Transverse colon (tissue), 4 donors: ENCODE measurements at regions not wholly inside any gene's neighbourhood (a gene's known extent, or its start where the extent isn't known, plus 50 kb on each side); places are given as distances from the start of the nearest gene placed in this dataset.

ENCODE experiments used
- DNase-seq: peaks from one replicate; pipeline ENCODE4 v3.0.0-alpha.2; 2019
- H3K27ac ChIP-seq, 4 donors: fragments of 200-600 bp; sonication (generic); 2 replicates each; pipeline ENCODE4 v1.5.1; 2016 to 2018; ENCODE audit warnings: inconsistent platforms in 4 of 4
- H3K27me3 ChIP-seq: fragments of 200-600 bp; sonication (generic); 2 replicates; pipeline ENCODE4 v1.5.1; 2017; ENCODE audit warnings: inconsistent platforms
- H3K36me3 ChIP-seq, 4 donors: fragments of 200-600 bp; sonication (generic); 2 replicates each; pipeline ENCODE4 v1.5.1; 2017 to 2019; ENCODE audit warnings: inconsistent platforms in 4 of 4
- H3K4me1 ChIP-seq, 4 donors: fragments of 200-600 bp; sonication (generic); 2 replicates each; pipeline ENCODE4 v1.5.1; 2017 to 2020; ENCODE audit warnings: inconsistent platforms in 4 of 4
- H3K4me3 ChIP-seq, 4 donors: fragments of 200-600 bp; sonication (generic); 1 replicate in 1 of 4; 2 replicates in 3 of 4; pipeline versions ENCODE4 v1.5.1 to v1.6.1; 2017 to 2019; ENCODE audit warnings: inconsistent platforms in 4 of 4
- H3K9me3 ChIP-seq, 2 donors: fragments of 200-600 bp; sonication (generic); 2 replicates each; pipeline ENCODE4 v1.5.1; 2017 to 2019; ENCODE audit warnings: inconsistent platforms in 2 of 2
- EP300 ChIP-seq: sonication (generic); formaldehyde crosslinking; IDR thresholded peaks from one replicate; pipeline ENCODE4 v1.6.1; 2017; ENCODE audit warnings: antibody characterized with exemption, low read depth
- POLR2A ChIP-seq: fragments of 450-650 bp; IDR thresholded peaks from one replicate; pipeline ENCODE4 v1.6.1; 2016; ENCODE audit warnings: antibody characterized with exemption, mild to moderate bottlenecking, moderate library complexity
- POLR2AphosphoS5 ChIP-seq, 3 donors: sonication (generic); formaldehyde crosslinking; IDR thresholded peaks; one replicate each; pipeline ENCODE4 v1.6.1; 2016; ENCODE audit warnings: antibody characterized with exemption in 3 of 3
- WGBS, 2 donors: methylation state at CpG; one replicate each; pipeline ENCODE4 v1.1.5; 2018; ENCODE audit warnings: low coverage in 1 of 2; 5-methylcytosine and 5-hydroxymethylcytosine counted together
- in situ Hi-C, 4 donors: fragments of 200-750 bp; cut with MboI; loops; one replicate each; pipeline versions ENCODE4 v1.15.0 to v1.15.1; 2017; ENCODE audit warnings: low sequenced_read_pairs in 3 of 4, low pct_ligation_motif_present in 1 of 4, low pct_unique_long_range_greater_than_20kb in 1 of 4
- intact Hi-C: fragments of 100-400 bp; cut with DNase I; formaldehyde crosslinking; loops from one replicate; pipeline ENCODE4 v1.15.1; 2023; ENCODE audit warnings: low total_unique reads
- TF ChIP-seq, protein P1 (sequence below), 5 experiments: fragments of 200-600 bp in 3 of 5; fragments of 450-650 bp in 2 of 5; sonication (generic) in 3 of 5; IDR thresholded peaks; 1 replicate in 2 of 5; 2 replicates in 3 of 5; pipeline ENCODE4 v1.5.1; 2016 to 2017; ENCODE audit warnings: antibody characterized with exemption in 5 of 5, inconsistent platforms in 3 of 5, mild to moderate bottlenecking in 2 of 5, moderate library complexity in 1 of 5

DNA sequence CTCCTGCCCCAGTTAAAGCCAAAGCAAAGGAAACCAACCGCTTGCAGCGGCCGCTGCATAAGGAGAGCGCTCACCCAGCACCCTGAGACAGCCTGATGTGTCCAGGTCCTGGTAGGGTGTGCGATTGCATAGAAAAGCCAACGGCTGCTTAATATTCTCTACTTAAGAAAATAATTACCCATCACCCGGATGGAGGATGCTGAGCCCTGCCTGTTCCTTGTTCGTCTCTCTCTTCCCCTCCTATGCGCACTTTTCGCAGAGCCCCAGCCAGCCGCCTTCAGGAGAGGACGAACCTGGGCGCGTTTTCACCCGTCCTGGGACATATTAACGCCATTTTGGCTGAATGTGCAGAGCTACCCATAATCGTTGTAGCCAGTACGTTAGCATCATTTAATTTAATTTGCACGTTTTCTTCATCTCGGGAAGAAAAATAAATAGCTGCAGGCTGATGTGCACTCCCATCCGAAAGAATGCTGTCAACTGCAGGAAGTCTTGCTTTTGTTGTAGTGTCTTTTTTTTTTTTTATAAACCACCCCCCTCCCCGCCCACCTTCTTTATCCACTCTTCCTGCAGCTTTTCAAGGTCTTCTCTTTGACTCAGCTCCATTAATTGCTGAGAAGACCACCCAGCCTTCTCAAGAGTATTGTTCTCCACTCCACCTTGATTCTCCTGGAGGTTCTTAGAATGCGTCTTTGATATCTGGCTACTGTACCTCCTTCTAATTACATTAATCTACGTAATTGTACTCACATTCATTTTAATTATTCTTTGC lies 214.5 kb downstream of the TEX29 start:
- intact Hi-C loops (no loop called here), in situ Hi-C loops (no loop called here)
- peaks cover 84% of the 10 kb centered on the region for H3K27me3 ChIP-seq
- TF ChIP-seq, protein P1, sequence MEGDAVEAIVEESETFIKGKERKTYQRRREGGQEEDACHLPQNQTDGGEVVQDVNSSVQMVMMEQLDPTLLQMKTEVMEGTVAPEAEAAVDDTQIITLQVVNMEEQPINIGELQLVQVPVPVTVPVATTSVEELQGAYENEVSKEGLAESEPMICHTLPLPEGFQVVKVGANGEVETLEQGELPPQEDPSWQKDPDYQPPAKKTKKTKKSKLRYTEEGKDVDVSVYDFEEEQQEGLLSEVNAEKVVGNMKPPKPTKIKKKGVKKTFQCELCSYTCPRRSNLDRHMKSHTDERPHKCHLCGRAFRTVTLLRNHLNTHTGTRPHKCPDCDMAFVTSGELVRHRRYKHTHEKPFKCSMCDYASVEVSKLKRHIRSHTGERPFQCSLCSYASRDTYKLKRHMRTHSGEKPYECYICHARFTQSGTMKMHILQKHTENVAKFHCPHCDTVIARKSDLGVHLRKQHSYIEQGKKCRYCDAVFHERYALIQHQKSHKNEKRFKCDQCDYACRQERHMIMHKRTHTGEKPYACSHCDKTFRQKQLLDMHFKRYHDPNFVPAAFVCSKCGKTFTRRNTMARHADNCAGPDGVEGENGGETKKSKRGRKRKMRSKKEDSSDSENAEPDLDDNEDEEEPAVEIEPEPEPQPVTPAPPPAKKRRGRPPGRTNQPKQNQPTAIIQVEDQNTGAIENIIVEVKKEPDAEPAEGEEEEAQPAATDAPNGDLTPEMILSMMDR (IDR thresholded peaks at IDR 0.05): no peak
- no peak for TF ChIP-seq POLR2AphosphoS5 (IDR thresholded peaks at IDR 0.05)
- TF ChIP-seq POLR2A: no peak
- no peak for TF ChIP-seq EP300
- no peak for DNase-seq
- no peak overlapping the region for H3K27ac ChIP-seq
- no peak overlapping the region for H3K4me3 ChIP-seq
- 32 to 34% methylated on average over 17 to 24 of the region's 24 CpGs for WGBS, 2 donors
- H3K9me3 ChIP-seq: no peaks in the 10 kb centered on the region
- no peaks in the 10 kb centered on the region for H3K36me3 ChIP-seq
- H3K4me1 ChIP-seq: no peaks in the 10 kb centered on the region

DNA sequence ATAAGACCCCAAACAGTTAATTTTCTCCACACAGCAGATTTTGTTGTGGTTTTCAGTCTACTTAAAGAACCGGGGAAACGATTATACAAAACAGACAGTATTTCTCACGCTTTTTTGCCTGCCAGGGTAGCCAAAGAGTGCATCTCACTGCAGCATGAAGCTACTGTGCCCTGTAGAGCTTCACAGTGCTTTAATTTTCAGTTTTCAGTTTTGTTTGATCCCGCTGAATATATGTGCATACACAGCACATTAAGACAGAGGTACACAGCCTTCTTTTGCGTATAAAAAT lies 215.0 kb downstream of the TEX29 start:
- no peak overlapping the region for H3K4me3 ChIP-seq
- 39 to 49% methylated on average over 5 of the region's 5 CpGs for WGBS, 2 donors
- intact Hi-C loops: no loop called here
- H3K27me3 ChIP-seq: peaks cover 84% of the 10 kb centered on the region
- H3K4me1 ChIP-seq: no peaks in the 10 kb centered on the region
- DNase-seq: no peak
- no peaks in the 10 kb centered on the region for H3K36me3 ChIP-seq
- no peaks in the 10 kb centered on the region for H3K9me3 ChIP-seq
- TF ChIP-seq EP300 (no peak), POLR2A (no peak), POLR2AphosphoS5 (IDR thresholded peaks at IDR 0.05) (no peak)
- TF ChIP-seq, protein P1 (IDR thresholded peaks at IDR 0.05): no peak
- in situ Hi-C loops: no loop called here
- H3K27ac ChIP-seq: no peak overlapping the region

- no peaks in the 10 kb centered on the region for H3K36me3 ChIP-seq
- in situ Hi-C loops (no loop called here), intact Hi-C loops (no loop called here)
- WGBS, 2 donors: 46 to 54% methylated on average over 9 to 11 of the region's 11 CpGs
- H3K27ac ChIP-seq: no peak overlapping the region
- H3K4me1 ChIP-seq: no peaks in the 10 kb centered on the region
- no peaks in the 10 kb centered on the region for H3K9me3 ChIP-seq
- H3K4me3 ChIP-seq: no peak overlapping the region
- TF ChIP-seq POLR2A (no peak), POLR2AphosphoS5 (IDR thresholded peaks at IDR 0.05) (no peak), EP300 (no peak)
- TF ChIP-seq, protein P1 (IDR thresholded peaks at IDR 0.05): no peak
- peaks cover 78% of the 10 kb centered on the region for H3K27me3 ChIP-seq
- DNase-seq: no peak
Observed at GRCh38 chr13:111536075-111536642, 215.7 kb downstream of the TEX29 start.

GRCh38 chr13:111537115-111537728 lies 216.8 kb downstream of the TEX29 start:
- no peak for TF ChIP-seq EP300
- H3K4me3 ChIP-seq: no peak overlapping the region
- peaks cover 70% of the 10 kb centered on the region for H3K27me3 ChIP-seq
- intact Hi-C loops: no loop called here
- in situ Hi-C loops: no loop called here
- H3K4me1 ChIP-seq: no peaks in the 10 kb centered on the region
- H3K27ac ChIP-seq: no peak overlapping the region
- 83% methylated on average over 15 of the region's 15 CpGs; no CpG with 5 or more reads in 1 of the 2 donors for WGBS, 2 donors
- no peaks in the 10 kb centered on the region for H3K9me3 ChIP-seq
- DNase-seq: no peak
- no peaks in the 10 kb centered on the region for H3K36me3 ChIP-seq
